ENCODE measurements at regions not wholly inside any gene's neighbourhood (a gene's known extent, or its start where the extent isn't known, plus 50 kb on each side); places are given as distances from the start of the nearest gene placed in this dataset.

DNA sequence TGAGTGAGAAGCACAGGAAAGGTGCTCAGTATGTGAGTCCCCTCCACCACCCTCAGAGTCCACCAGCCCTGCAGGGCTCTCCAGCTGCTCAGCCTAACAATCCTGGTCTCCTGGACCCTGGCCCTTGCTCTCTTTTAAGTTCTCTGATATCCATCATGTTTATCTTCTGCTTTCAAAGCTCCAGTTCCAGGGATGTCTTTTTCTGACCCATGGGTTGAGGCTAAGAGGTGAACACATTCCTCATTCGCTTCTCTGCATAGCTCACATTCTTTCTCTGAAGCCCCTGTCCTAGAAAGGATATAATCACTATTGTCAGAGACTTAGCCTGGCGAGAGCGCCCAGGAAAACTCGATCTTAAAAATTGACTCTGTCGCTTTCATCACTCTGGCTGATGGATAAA is 86.4 kb downstream of the ARL4C start:
- Histone ChIP-seq H3K4me1 (ENCODE audit: control insufficient read depth in 5 of 5, insufficient read depth in 5 of 5, low read length in 5 of 5) (peaks cover 0 to 3% (median under 1%) of the 10 kb centered on the region in 5 donors), H3K27ac (ENCODE audit: low read depth, low read length) (no peak overlapping the region), H3K36me3 (ENCODE audit: control insufficient read depth in 5 of 5, insufficient read depth in 5 of 5, low read length in 5 of 5) (no peaks in the 10 kb centered on the region), H3K9ac (ENCODE audit: low read length in 5 of 5) (no peak overlapping the region), H3K9me3 (ENCODE audit: control insufficient read depth in 5 of 5, low read length in 5 of 5) (no peaks in the 10 kb centered on the region), H3K4me3 (ENCODE audit: low read depth in 1 of 5, low read length in 5 of 5) (no peak overlapping the region), H3K27me3 (ENCODE audit: control insufficient read depth in 5 of 5, insufficient read depth in 4 of 5, low read length in 5 of 5) (peaks cover 0 to 11% (median 0%) of the 10 kb centered on the region in 5 donors)

DNA sequence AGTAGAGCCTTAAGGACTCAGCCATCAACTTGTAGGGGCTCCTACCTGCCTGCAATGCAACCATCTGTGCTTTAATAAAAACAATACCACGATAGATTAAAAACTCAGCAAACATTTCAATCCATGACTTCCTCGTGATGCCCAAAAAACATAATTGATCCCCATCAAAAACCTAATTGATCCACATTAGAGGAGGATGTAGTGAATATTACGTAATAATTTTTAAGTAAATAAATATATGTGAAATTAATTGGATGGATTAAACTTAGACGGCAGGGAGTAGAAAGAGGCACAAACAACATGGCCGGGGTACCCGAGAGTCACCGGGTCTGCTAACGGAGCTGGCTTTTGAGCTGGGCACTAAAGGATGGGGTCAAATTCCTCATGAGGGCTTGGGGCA is 87.3 kb downstream of the ARL4C start:
- Histone ChIP-seq H3K27ac (ENCODE audit: low read depth, low read length) (no peak overlapping the region), H3K9ac (ENCODE audit: low read length in 5 of 5) (no peak overlapping the region), H3K9me3 (ENCODE audit: control insufficient read depth in 5 of 5, low read length in 5 of 5) (no peaks in the 10 kb centered on the region), H3K4me1 (ENCODE audit: control insufficient read depth in 5 of 5, insufficient read depth in 5 of 5, low read length in 5 of 5) (peaks cover 0 to 11% (median 7%) of the 10 kb centered on the region in 5 donors), H3K27me3 (ENCODE audit: control insufficient read depth in 5 of 5, insufficient read depth in 4 of 5, low read length in 5 of 5) (peaks cover 0 to 11% (median 0%) of the 10 kb centered on the region in 5 donors), H3K4me3 (ENCODE audit: low read depth in 1 of 5, low read length in 5 of 5) (no peak overlapping the region), H3K36me3 (ENCODE audit: control insufficient read depth in 5 of 5, insufficient read depth in 5 of 5, low read length in 5 of 5) (no peaks in the 10 kb centered on the region)

DNA sequence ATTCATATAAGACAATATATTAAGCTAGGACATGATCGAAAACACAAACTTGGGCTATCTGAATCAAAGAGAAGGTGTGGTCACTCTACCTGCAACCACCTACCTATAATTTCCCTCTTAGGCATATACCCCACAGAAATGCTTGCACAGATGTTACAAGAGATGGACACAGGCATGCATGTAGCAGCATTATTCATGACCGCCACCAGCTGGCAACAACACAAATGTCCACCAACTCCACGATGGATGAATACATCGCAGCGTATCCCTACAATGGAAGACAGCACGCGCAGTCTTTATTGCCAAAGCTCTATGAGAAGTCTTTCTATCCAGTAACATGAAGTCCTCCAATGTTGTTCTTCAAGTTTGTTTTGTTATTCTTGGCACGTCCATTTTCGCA is 90.8 kb downstream of the ARL4C start:
- Histone ChIP-seq H3K27ac (ENCODE audit: low read depth, low read length) (no peak overlapping the region), H3K36me3 (ENCODE audit: control insufficient read depth in 5 of 5, insufficient read depth in 5 of 5, low read length in 5 of 5) (no peaks in the 10 kb centered on the region), H3K9ac (ENCODE audit: low read length in 5 of 5) (no peak overlapping the region), H3K9me3 (ENCODE audit: control insufficient read depth in 5 of 5, low read length in 5 of 5) (no peaks in the 10 kb centered on the region), H3K4me1 (ENCODE audit: control insufficient read depth in 5 of 5, insufficient read depth in 5 of 5, low read length in 5 of 5) (peaks cover 0 to 11% (median 7%) of the 10 kb centered on the region in 5 donors), H3K27me3 (ENCODE audit: control insufficient read depth in 5 of 5, insufficient read depth in 4 of 5, low read length in 5 of 5) (peaks cover 0 to 4% (median 0%) of the 10 kb centered on the region in 5 donors), H3K4me3 (ENCODE audit: low read depth in 1 of 5, low read length in 5 of 5) (no peak overlapping the region)

DNA sequence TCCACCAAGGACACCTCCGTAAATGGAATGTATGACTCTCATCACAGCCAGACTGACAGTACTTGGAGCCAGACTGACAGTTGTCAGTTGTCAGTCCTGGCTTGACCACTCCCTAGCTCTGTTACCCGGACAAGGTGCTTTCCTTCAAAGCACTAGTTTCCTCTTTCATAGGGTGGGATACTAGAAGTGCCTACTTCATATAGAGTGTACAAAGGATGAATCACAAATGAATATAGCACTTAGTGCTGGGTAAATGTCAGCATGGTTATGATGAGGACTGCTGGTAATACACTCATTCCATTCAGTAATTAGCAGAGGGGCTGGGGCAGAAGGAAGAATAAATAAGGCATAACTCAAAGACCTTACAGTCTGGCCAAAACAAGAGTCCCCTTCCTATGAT is 91.4 kb downstream of the ARL4C start:
- Histone ChIP-seq H3K4me3 (ENCODE audit: low read depth in 1 of 5, low read length in 5 of 5) (no peak overlapping the region), H3K36me3 (ENCODE audit: control insufficient read depth in 5 of 5, insufficient read depth in 5 of 5, low read length in 5 of 5) (no peaks in the 10 kb centered on the region), H3K27ac (ENCODE audit: low read depth, low read length) (no peak overlapping the region), H3K27me3 (ENCODE audit: control insufficient read depth in 5 of 5, insufficient read depth in 4 of 5, low read length in 5 of 5) (peaks cover 0 to 4% (median 0%) of the 10 kb centered on the region in 5 donors), H3K4me1 (ENCODE audit: control insufficient read depth in 5 of 5, insufficient read depth in 5 of 5, low read length in 5 of 5) (peaks cover 0 to 11% (median 7%) of the 10 kb centered on the region in 5 donors), H3K9ac (ENCODE audit: low read length in 5 of 5) (no peak overlapping the region), H3K9me3 (ENCODE audit: control insufficient read depth in 5 of 5, low read length in 5 of 5) (no peaks in the 10 kb centered on the region)

DNA sequence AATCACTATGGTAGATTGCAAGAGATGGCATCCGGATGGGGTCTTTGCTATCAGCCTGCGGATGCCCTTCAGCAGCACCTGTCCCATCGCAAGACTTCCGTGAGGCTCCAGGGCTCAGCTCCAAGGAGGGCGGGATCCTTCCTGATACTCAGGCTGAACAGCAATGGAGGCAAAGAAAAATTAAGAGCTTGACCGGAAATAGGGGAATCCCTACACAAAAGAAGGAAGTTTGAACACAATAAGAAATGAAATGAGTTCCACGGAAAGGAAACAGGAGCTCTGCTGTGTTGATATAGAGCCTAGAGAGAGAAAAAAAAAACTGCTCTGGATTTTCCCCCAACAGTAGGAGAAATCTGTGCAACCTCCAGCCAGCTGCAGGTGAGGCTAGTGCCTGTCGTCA is 91.9 kb downstream of the ARL4C start:
- Histone ChIP-seq H3K27me3 (ENCODE audit: control insufficient read depth in 5 of 5, insufficient read depth in 4 of 5, low read length in 5 of 5) (peaks cover 0 to under 1% (median 0%) of the 10 kb centered on the region in 5 donors), H3K36me3 (ENCODE audit: control insufficient read depth in 5 of 5, insufficient read depth in 5 of 5, low read length in 5 of 5) (no peaks in the 10 kb centered on the region), H3K9ac (ENCODE audit: low read length in 5 of 5) (no peak overlapping the region), H3K9me3 (ENCODE audit: control insufficient read depth in 5 of 5, low read length in 5 of 5) (no peaks in the 10 kb centered on the region), H3K4me3 (ENCODE audit: low read depth in 1 of 5, low read length in 5 of 5) (no peak overlapping the region), H3K4me1 (ENCODE audit: control insufficient read depth in 5 of 5, insufficient read depth in 5 of 5, low read length in 5 of 5) (peaks cover 0 to 11% (median 7%) of the 10 kb centered on the region in 5 donors), H3K27ac (ENCODE audit: low read depth, low read length) (no peak overlapping the region)

DNA sequence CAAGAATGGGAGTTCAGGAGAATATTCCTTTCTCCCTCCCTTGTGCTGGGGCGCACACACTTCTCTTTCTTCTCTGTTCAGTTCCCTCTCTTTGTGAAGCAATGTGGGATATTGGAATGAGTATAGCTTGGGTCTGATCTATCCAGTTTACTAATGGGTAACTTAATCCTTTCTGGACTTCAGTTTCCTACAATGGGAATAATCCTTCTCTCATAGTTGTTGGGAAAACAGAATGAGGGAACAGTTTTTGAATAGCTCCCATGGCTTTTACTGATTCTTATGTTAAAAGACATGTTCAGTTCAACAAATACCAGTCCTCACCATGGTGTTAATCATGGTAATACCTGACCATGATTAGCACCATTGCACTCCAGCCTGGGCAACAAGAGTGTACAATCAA is 93.1 kb downstream of the ARL4C start:
- Histone ChIP-seq H3K4me3 (ENCODE audit: low read depth in 1 of 5, low read length in 5 of 5) (no peak overlapping the region), H3K27ac (ENCODE audit: low read depth, low read length) (no peak overlapping the region), H3K9me3 (ENCODE audit: control insufficient read depth in 5 of 5, low read length in 5 of 5) (no peaks in the 10 kb centered on the region), H3K27me3 (ENCODE audit: control insufficient read depth in 5 of 5, insufficient read depth in 4 of 5, low read length in 5 of 5) (no peaks in the 10 kb centered on the region), H3K36me3 (ENCODE audit: control insufficient read depth in 5 of 5, insufficient read depth in 5 of 5, low read length in 5 of 5) (no peaks in the 10 kb centered on the region), H3K9ac (ENCODE audit: low read length in 5 of 5) (no peak overlapping the region), H3K4me1 (ENCODE audit: control insufficient read depth in 5 of 5, insufficient read depth in 5 of 5, low read length in 5 of 5) (peaks cover 0 to 11% (median 7%) of the 10 kb centered on the region in 5 donors)

DNA sequence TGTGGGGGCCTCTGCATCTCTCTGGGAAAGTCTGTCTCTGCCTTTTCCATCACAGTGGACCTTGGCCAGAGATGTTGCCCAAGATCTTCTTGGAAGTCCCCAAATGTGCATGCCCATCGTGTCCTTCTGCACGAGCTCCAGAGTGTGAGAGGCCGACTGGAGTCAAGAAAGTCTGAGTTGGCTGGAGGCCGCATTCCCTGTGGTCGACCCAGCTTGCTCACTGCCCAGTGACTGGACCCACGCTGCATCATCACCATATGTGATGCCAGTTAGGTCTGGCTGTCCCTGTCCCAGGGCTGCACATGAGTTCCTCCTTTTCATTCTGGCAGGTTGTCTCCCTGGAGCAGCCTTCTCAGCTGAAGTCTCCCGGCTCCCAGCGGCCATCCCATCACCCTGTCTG is 93.8 kb downstream of the ARL4C start:
- Histone ChIP-seq H3K4me1 (ENCODE audit: control insufficient read depth in 5 of 5, insufficient read depth in 5 of 5, low read length in 5 of 5) (peaks cover 0 to 11% (median 7%) of the 10 kb centered on the region in 5 donors), H3K27me3 (ENCODE audit: control insufficient read depth in 5 of 5, insufficient read depth in 4 of 5, low read length in 5 of 5) (no peaks in the 10 kb centered on the region), H3K9me3 (ENCODE audit: control insufficient read depth in 5 of 5, low read length in 5 of 5) (no peaks in the 10 kb centered on the region), H3K36me3 (ENCODE audit: control insufficient read depth in 5 of 5, insufficient read depth in 5 of 5, low read length in 5 of 5) (no peaks in the 10 kb centered on the region), H3K4me3 (ENCODE audit: low read depth in 1 of 5, low read length in 5 of 5) (no peak overlapping the region), H3K9ac (ENCODE audit: low read length in 5 of 5) (no peak overlapping the region), H3K27ac (ENCODE audit: low read depth, low read length) (no peak overlapping the region)

DNA sequence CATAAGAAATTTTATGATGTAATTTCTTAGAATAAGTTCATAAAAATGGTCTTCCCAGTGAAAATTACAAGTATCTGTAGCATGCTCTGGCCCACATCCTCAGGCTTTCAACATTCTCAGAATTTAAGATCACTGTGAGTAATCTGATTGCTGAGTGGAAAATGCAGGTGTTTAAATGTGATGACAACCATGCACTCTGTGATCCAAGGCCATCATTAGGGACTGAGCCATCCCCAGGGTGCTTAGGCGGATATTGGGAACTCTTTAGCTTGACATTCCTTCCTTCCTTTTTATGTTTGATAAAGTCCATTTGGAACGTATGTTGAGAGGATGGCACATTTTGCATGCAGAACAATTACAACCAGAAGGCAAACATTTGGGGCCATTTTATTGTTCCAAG is 95.5 kb downstream of the ARL4C start:
- Histone ChIP-seq H3K9me3 (ENCODE audit: control insufficient read depth in 5 of 5, low read length in 5 of 5) (no peaks in the 10 kb centered on the region), H3K27me3 (ENCODE audit: control insufficient read depth in 5 of 5, insufficient read depth in 4 of 5, low read length in 5 of 5) (no peaks in the 10 kb centered on the region), H3K27ac (ENCODE audit: low read depth, low read length) (no peak overlapping the region), H3K4me3 (ENCODE audit: low read depth in 1 of 5, low read length in 5 of 5) (no peak overlapping the region), H3K9ac (ENCODE audit: low read length in 5 of 5) (no peak overlapping the region), H3K4me1 (ENCODE audit: control insufficient read depth in 5 of 5, insufficient read depth in 5 of 5, low read length in 5 of 5) (peaks cover 0 to 11% (median 7%) of the 10 kb centered on the region in 5 donors), H3K36me3 (ENCODE audit: control insufficient read depth in 5 of 5, insufficient read depth in 5 of 5, low read length in 5 of 5) (no peaks in the 10 kb centered on the region)

DNA sequence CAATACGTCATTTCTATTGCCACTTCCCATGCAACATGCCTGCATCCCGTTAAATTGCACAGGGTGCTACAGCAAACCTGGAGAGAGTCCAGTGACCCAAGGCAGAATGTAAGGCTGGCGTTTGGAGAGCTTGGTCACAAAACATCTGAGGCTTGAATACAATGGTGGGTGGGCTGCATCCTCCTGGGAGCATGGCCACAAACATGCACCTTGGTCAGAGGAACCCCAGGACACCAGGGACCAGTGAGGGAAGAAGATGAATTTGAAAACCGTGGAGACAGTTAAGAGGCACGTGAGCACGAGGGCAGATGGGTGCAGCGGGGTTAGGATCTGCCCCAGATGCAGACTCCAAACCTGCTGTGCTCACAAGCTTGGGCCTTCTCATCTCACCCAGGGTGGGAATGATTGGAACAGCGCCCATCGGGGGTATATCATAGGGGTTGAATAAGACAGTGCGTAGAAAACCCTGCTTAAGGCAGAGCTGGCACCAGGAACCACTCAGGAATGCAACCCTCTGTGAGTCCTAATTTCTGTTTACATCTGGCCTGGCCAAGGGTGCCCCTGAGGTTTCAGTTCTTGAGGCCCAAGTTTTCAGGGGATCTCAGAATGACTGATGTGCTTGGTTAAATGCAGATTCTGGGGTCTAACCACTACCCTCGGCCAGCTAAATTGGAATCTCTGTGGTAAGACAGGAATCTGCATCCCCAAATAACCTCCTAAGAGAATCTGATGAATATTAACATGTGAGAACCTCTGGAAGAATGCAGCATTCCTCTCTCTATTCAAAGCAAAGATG is 97.2 kb downstream of the ARL4C start:
- H3K27ac ChIP-seq (ENCODE audit: low read depth, low read length), result no peak overlapping the region
- peaks cover 0 to 7% (median 0%) of the 10 kb centered on the region in 5 donors for H3K27me3 ChIP-seq (ENCODE audit: control insufficient read depth in 5 of 5, insufficient read depth in 4 of 5, low read length in 5 of 5)
- peaks cover 0 to under 1% (median 0%) of the 10 kb centered on the region in 5 donors for H3K4me1 ChIP-seq (ENCODE audit: control insufficient read depth in 5 of 5, insufficient read depth in 5 of 5, low read length in 5 of 5)
- H3K36me3 ChIP-seq (ENCODE audit: control insufficient read depth in 5 of 5, insufficient read depth in 5 of 5, low read length in 5 of 5), result no peaks in the 10 kb centered on the region
- H3K4me3 ChIP-seq (ENCODE audit: low read depth in 1 of 5, low read length in 5 of 5), result no peak overlapping the region
- H3K9ac ChIP-seq (ENCODE audit: low read length in 5 of 5), result no peak overlapping the region
- H3K9me3 ChIP-seq (ENCODE audit: control insufficient read depth in 5 of 5, low read length in 5 of 5), result no peaks in the 10 kb centered on the region

DNA sequence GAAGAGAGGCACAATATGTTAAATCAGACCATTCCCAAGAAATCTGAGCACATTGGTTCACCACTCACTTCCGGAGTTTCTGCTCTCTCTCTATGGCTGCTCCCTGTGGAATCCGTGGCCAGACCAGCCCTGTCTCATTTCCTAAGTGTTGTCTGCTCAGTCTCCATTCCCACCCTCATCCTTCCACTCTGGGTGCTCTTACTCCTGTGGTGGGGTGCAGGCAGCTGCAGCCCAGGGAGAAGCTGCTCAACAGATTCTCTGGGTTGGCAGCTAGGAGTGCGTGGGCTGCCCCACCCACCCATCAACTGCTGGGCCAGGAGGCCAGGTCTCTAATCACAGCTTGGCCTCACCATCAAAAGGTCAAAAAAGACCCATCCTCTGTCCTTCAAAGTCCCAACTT is 98.3 kb downstream of the ARL4C start:
- Histone ChIP-seq H3K9ac (ENCODE audit: low read length in 5 of 5) (no peak overlapping the region), H3K36me3 (ENCODE audit: control insufficient read depth in 5 of 5, insufficient read depth in 5 of 5, low read length in 5 of 5) (no peaks in the 10 kb centered on the region), H3K9me3 (ENCODE audit: control insufficient read depth in 5 of 5, low read length in 5 of 5) (no peaks in the 10 kb centered on the region), H3K4me1 (ENCODE audit: control insufficient read depth in 5 of 5, insufficient read depth in 5 of 5, low read length in 5 of 5) (no peaks in the 10 kb centered on the region), H3K27ac (ENCODE audit: low read depth, low read length) (no peak overlapping the region), H3K27me3 (ENCODE audit: control insufficient read depth in 5 of 5, insufficient read depth in 4 of 5, low read length in 5 of 5) (peaks cover 0 to 7% (median 0%) of the 10 kb centered on the region in 5 donors), H3K4me3 (ENCODE audit: low read depth in 1 of 5, low read length in 5 of 5) (no peak overlapping the region)

Measured in subcutaneous abdominal adipose tissue (tissue), 5 donors.